GM12892 (cell line): ENCODE measurements at regions not wholly inside any gene's neighbourhood (a gene's known extent, or its start where the extent isn't known, plus 50 kb on each side); places are given as distances from the start of the nearest gene placed in this dataset.

ENCODE experiments used
- POLR2A ChIP-seq: IDR thresholded peaks from 2 replicates; pipeline ENCODE4 v1.6.1; 2011; ENCODE audit warnings: low read depth, low read length, control low read depth
- POLR2AphosphoS5 ChIP-seq: IDR thresholded peaks from 2 replicates; pipeline ENCODE4 v1.6.1; 2011; ENCODE audit warnings: low read depth, low read length, control low read depth
- TAF1 ChIP-seq: IDR thresholded peaks from 2 replicates; pipeline ENCODE4 v1.6.1; 2011; ENCODE audit warnings: low read depth, mild to moderate bottlenecking, control low read depth, low read length, borderline replicate concordance

GRCh38 chr22:48666620-48667019, 1161.1 kb downstream of the BRD1 start:
- no peak for TF ChIP-seq POLR2A
- no peak for TF ChIP-seq TAF1
- TF ChIP-seq POLR2AphosphoS5, result no peak
